ENCODE measurements at regions not wholly inside any gene's neighbourhood (a gene's known extent, or its start where the extent isn't known, plus 50 kb on each side); places are given as distances from the start of the nearest gene placed in this dataset.

- no peak for DNase-seq (ENCODE audit: low read depth)
- ChIA-PET POLR2A (no interaction called here), CTCF (no interaction called here)
These were observed 333.0 kb upstream of the DDI1 start for GRCh38 chr11:103703437-103703836.

DNA sequence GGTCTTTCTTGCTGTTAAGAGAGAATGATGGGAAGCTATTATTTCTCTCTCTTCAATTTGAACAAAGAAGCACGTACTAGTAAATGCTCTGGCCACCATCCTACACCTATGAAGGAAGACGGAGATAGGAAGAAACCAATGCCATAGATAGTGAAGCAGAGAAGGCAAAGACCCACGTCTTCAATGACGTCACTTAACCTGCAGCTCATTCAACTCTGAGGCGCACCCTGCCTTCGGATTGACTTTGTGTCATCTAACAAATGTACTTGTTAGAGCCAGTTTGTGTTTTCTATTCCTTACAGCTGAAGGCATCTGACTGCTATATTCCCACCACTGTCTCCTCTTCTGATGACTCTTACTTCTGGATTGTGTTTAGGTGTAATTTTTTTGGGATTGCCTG lies 332.5 kb upstream of the DDI1 start:
- Histone ChIP-seq H3K27me3 (ENCODE audit: control insufficient read depth, insufficient read depth, low read length) (no peaks in the 10 kb centered on the region), H3K36me3 (ENCODE audit: control insufficient read depth, insufficient read depth, low read length) (no peaks in the 10 kb centered on the region), H3K4me3 (ENCODE audit: low read depth, low read length) (no peak overlapping the region)
- no peak for DNase-seq (ENCODE audit: low read depth)
- ChIA-PET CTCF (no interaction called here), POLR2A (no interaction called here)
- TF ChIP-seq, protein P1, sequence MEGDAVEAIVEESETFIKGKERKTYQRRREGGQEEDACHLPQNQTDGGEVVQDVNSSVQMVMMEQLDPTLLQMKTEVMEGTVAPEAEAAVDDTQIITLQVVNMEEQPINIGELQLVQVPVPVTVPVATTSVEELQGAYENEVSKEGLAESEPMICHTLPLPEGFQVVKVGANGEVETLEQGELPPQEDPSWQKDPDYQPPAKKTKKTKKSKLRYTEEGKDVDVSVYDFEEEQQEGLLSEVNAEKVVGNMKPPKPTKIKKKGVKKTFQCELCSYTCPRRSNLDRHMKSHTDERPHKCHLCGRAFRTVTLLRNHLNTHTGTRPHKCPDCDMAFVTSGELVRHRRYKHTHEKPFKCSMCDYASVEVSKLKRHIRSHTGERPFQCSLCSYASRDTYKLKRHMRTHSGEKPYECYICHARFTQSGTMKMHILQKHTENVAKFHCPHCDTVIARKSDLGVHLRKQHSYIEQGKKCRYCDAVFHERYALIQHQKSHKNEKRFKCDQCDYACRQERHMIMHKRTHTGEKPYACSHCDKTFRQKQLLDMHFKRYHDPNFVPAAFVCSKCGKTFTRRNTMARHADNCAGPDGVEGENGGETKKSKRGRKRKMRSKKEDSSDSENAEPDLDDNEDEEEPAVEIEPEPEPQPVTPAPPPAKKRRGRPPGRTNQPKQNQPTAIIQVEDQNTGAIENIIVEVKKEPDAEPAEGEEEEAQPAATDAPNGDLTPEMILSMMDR (IDR thresholded peaks at IDR 0.05; ENCODE audit: insufficient read depth, low read depth, low read length), result no peak

More at GRCh38 chr11:103703437-103703836, 333.0 kb upstream of the DDI1 start:
- no peaks in the 10 kb centered on the region for H3K27me3 ChIP-seq (ENCODE audit: control insufficient read depth, insufficient read depth, low read length)
- TF ChIP-seq, protein P1 (IDR thresholded peaks at IDR 0.05; ENCODE audit: insufficient read depth, low read depth, low read length), result no peak
- H3K36me3 ChIP-seq (ENCODE audit: control insufficient read depth, insufficient read depth, low read length), result no peaks in the 10 kb centered on the region
- H3K4me3 ChIP-seq (ENCODE audit: low read depth, low read length), result no peak overlapping the region

- TF ChIP-seq, protein P1 (IDR thresholded peaks at IDR 0.05; ENCODE audit: insufficient read depth, low read depth, low read length), result no peak
- no peaks in the 10 kb centered on the region for H3K36me3 ChIP-seq (ENCODE audit: control insufficient read depth, insufficient read depth, low read length)
- no peak overlapping the region for H3K4me3 ChIP-seq (ENCODE audit: low read depth, low read length)
- DNase-seq (ENCODE audit: low read depth), result no peak
- CTCF ChIA-PET, result interaction anchor here (1.1 to 1.6 kb wide), 3 partner anchors 9 to 31 kb away, joined by 3 read pairs; no protein-coding TSS in a partner anchor
- POLR2A ChIA-PET, result no interaction called here
- no peaks in the 10 kb centered on the region for H3K27me3 ChIP-seq (ENCODE audit: control insufficient read depth, insufficient read depth, low read length)
These were observed 330.8 kb upstream of the DDI1 start for GRCh38 chr11:103705642-103706041.

GRCh38 chr11:103709371-103709770 lies 327.1 kb upstream of the DDI1 start:
- TF ChIP-seq, protein P1 (IDR thresholded peaks at IDR 0.05; ENCODE audit: insufficient read depth, low read depth, low read length), result no peak
- ChIA-PET CTCF (no interaction called here), POLR2A (no interaction called here)
- Histone ChIP-seq H3K27me3 (ENCODE audit: control insufficient read depth, insufficient read depth, low read length) (no peaks in the 10 kb centered on the region), H3K4me3 (ENCODE audit: low read depth, low read length) (no peak overlapping the region), H3K36me3 (ENCODE audit: control insufficient read depth, insufficient read depth, low read length) (no peaks in the 10 kb centered on the region)
- DNase-seq (ENCODE audit: low read depth), result no peak

DNA sequence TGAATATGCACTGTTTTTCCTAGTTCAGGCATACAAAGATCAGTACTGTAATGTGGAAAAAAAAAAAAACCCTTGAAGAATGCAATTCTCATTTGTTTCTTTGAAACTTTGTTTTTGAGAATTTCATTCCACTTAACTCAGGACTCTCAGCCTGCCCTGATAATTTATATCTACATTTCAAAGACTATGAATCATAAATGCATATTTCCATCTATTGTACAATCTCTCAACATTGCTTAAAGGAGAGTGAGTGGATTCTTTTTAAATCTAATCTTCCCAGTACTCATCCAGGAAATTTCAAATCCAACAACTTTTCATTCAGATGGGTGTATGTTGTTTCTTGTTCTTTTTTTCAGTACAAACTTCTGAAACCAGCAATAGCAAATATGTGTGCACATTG lies 322.2 kb upstream of the DDI1 start:
- Histone ChIP-seq H3K4me3 (ENCODE audit: low read depth, low read length) (no peak overlapping the region), H3K36me3 (ENCODE audit: control insufficient read depth, insufficient read depth, low read length) (no peaks in the 10 kb centered on the region), H3K27me3 (ENCODE audit: control insufficient read depth, insufficient read depth, low read length) (no peaks in the 10 kb centered on the region)
- DNase-seq (ENCODE audit: low read depth), result no peak
- TF ChIP-seq, protein P1 (IDR thresholded peaks at IDR 0.05; ENCODE audit: insufficient read depth, low read depth, low read length), result no peak
- ChIA-PET POLR2A (interaction anchor here (0.6 kb wide), 1 partner anchor 95 kb away, joined by 9 read pairs; no protein-coding TSS in a partner anchor), CTCF (interaction anchor here (1.3 kb wide), 1 partner anchor 8 kb away, joined by 3 read pairs; no protein-coding TSS in a partner anchor)
